Pulmonary artery endothelial cell (primary cell): ENCODE measurements at regions not wholly inside any gene's neighbourhood (a gene's known extent, or its start where the extent isn't known, plus 50 kb on each side); places are given as distances from the start of the nearest gene placed in this dataset.

Experiments used
- DNase-seq: peaks from one replicate; pipeline ENCODE4 v3.0.0-alpha.2; 2011; ENCODE audit warnings: low read depth, low spot score

- DNase-seq: no peak
Measured at GRCh38 chr11:69429716-69430491, 51.6 kb upstream of the LINC01488 start.

- no peak for DNase-seq
Measured at GRCh38 chr11:69430566-69430965, 50.9 kb upstream of the LINC01488 start.

- DNase-seq: no peak
Measured at GRCh38 chr11:69431136-69431535, 50.3 kb upstream of the LINC01488 start.
